IMR-90 (cell line): ENCODE measurements at regions not wholly inside any gene's neighbourhood (a gene's known extent, or its start where the extent isn't known, plus 50 kb on each side); places are given as distances from the start of the nearest gene placed in this dataset.

ENCODE experiments used
- ATAC-seq: fragments of 200-7000 bp; cut with Tn5 transposase; 2 replicates; pipeline ENCODE4 v1.9.1; 2020; ENCODE audit warnings: low read depth, mild to moderate bottlenecking, moderate library complexity
- BruUV-seq: library from RNA; stranded (reverse); fragments of 400-500 nt; replicated peaks from 2 replicates; lab custom pipeline; 2021; lab: Mats Ljungman, UMichigan
- CTCF ChIA-PET: fragments of 300-600 bp; formaldehyde crosslinking; extraction: SDS; loops from one replicate; lab custom pipeline; 2021; ENCODE audit warnings: antibody characterized with exemption; lab: Yijun Ruan, JAX
- POLR2A ChIA-PET: fragments of 300-600 bp; sonication (Branson Sonifier 250); formaldehyde crosslinking; loops from one replicate; lab custom pipeline; 2022; ENCODE audit warnings: antibody characterized with exemption; ENCODE audit not compliant: unreplicated experiment; lab: Charles Lee
- DNase-seq: peaks from one replicate; pipeline ENCODE4 v3.0.0; 2013
- H2AFZ ChIP-seq: replicated peaks from 2 replicates; pipeline ENCODE3; 2013; ENCODE audit warnings: low read length, mild to moderate bottlenecking; ENCODE audit not compliant: poor library complexity
- H2AK5ac ChIP-seq: 2 replicates; pipeline ENCODE4 v1.6.1; 2013; ENCODE audit warnings: low read depth, low read length, inconsistent platforms
- H2AK9ac ChIP-seq: replicated peaks from 2 replicates; pipeline ENCODE3; 2013; ENCODE audit warnings: mild to moderate bottlenecking, low read depth, low read length, moderate library complexity; ENCODE audit not compliant: poor library complexity
- H2BK120ac ChIP-seq: 2 replicates; pipeline ENCODE4 v1.6.1; 2013; ENCODE audit warnings: low read depth, low read length, inconsistent platforms
- H2BK15ac ChIP-seq: 3 replicates; pipeline ENCODE4 v1.6.1; 2013; ENCODE audit warnings: low read depth, low read length, inconsistent platforms
- H2BK20ac ChIP-seq: 2 replicates; pipeline ENCODE4 v1.6.1; 2013; ENCODE audit warnings: low read depth, mild to moderate bottlenecking, inconsistent platforms, low read length, moderate library complexity
- H2BK5ac ChIP-seq: 2 replicates; pipeline ENCODE4 v1.6.1; 2013; ENCODE audit warnings: mild to moderate bottlenecking, low read depth, low read length, inconsistent platforms; ENCODE audit not compliant: poor library complexity, severe bottlenecking
- H3K14ac ChIP-seq: replicated peaks from 2 replicates; pipeline ENCODE4 v1.6.1; 2013; ENCODE audit warnings: low read depth, low read length, inconsistent platforms
- H3K18ac ChIP-seq: 2 replicates; pipeline ENCODE4 v1.6.1; 2013; ENCODE audit warnings: low read depth, low read length, control low read depth
- H3K23ac ChIP-seq: 2 replicates; pipeline ENCODE4 v1.6.1; 2013; ENCODE audit warnings: low read depth, low read length, inconsistent platforms
- H3K27ac ChIP-seq: 2 replicates; pipeline ENCODE4 v1.5.1; 2013; ENCODE audit warnings: mild to moderate bottlenecking, control low read depth, low read length; ENCODE audit not compliant: insufficient read depth
- H3K27me3 ChIP-seq: 2 replicates; pipeline ENCODE4 v1.6.1; 2013; ENCODE audit warnings: low read length; ENCODE audit not compliant: control insufficient read depth, insufficient read depth
- H3K36me3 ChIP-seq: 2 replicates; pipeline ENCODE4 v1.6.1; 2013; ENCODE audit warnings: low read length, mixed read lengths; ENCODE audit not compliant: control insufficient read depth, insufficient read depth
- H3K4ac ChIP-seq: 2 replicates; pipeline ENCODE4 v1.6.1; 2013; ENCODE audit warnings: low read depth, low read length, inconsistent platforms
- H3K4me1 ChIP-seq: 2 replicates; pipeline ENCODE4 v1.6.1; 2013; ENCODE audit warnings: low read length, mixed read lengths; ENCODE audit not compliant: control insufficient read depth, insufficient read depth
- H3K4me2 ChIP-seq: 2 replicates; pipeline ENCODE4 v1.6.1; 2013; ENCODE audit warnings: low read depth, mild to moderate bottlenecking, control low read depth, low read length, moderate library complexity
- H3K4me3 ChIP-seq: 2 replicates; pipeline ENCODE4 v1.5.1; 2013; ENCODE audit warnings: low read depth, mild to moderate bottlenecking, control low read depth, low read length, moderate library complexity; ENCODE audit not compliant: insufficient read depth
- H3K56ac ChIP-seq: 2 replicates; pipeline ENCODE4 v1.6.1; 2013; ENCODE audit warnings: low read length, inconsistent platforms; ENCODE audit not compliant: insufficient read depth; ENCODE audit errors: extremely low read depth
- H3K79me1 ChIP-seq, 2 experiments: 2 replicates each; pipeline ENCODE4 v1.6.1; 2013; ENCODE audit warnings: low read length in 2 of 2, inconsistent platforms in 1 of 2, low read depth in 1 of 2
- H3K9ac ChIP-seq: 2 replicates; pipeline ENCODE4 v1.6.1; 2013; ENCODE audit warnings: low read depth, low read length, control low read depth
- H3K9me1 ChIP-seq: 2 replicates; pipeline ENCODE4 v1.6.1; 2013; ENCODE audit warnings: low read length, inconsistent platforms; ENCODE audit not compliant: insufficient read depth
- H3K9me3 ChIP-seq: 2 replicates; pipeline ENCODE4 v1.6.1; 2013; ENCODE audit warnings: low read length; ENCODE audit not compliant: control insufficient read depth, insufficient read depth
- H4K20me1 ChIP-seq: 2 replicates; pipeline ENCODE4 v1.6.1; 2013; ENCODE audit warnings: low read length, inconsistent platforms; ENCODE audit not compliant: insufficient read depth
- H4K5ac ChIP-seq: 2 replicates; pipeline ENCODE4 v1.6.1; 2013; ENCODE audit warnings: mild to moderate bottlenecking, low read depth, low read length, control low read depth
- H4K8ac ChIP-seq, 2 experiments: 2 replicates each; pipeline ENCODE4 v1.6.1; 2013; ENCODE audit warnings: low read depth in 2 of 2, low read length in 2 of 2, control low read depth in 1 of 2, inconsistent platforms in 1 of 2
- H4K91ac ChIP-seq: 2 replicates; pipeline ENCODE4 v1.6.1; 2013; ENCODE audit warnings: low read depth, low read length, inconsistent platforms; ENCODE audit not compliant: insufficient read depth
- CTCF ChIP-seq: conservative IDR thresholded peaks from 2 replicates; pipeline ENCODE4 v1.5.1; 2012; ENCODE audit warnings: mild to moderate bottlenecking, low read depth, low read length, improper control_type of control experiment
- dilution Hi-C: fragments of 300-500 bp; cut with HindIII; formaldehyde crosslinking; loops from one replicate; pipeline ENCODE4 v1.14.3; 2018; ENCODE audit warnings: low sequenced_read_pairs; ENCODE audit not compliant: unreplicated experiment
- in situ Hi-C: fragments of 300-500 bp; cut with MboI; formaldehyde crosslinking; loops from 3 replicates; pipeline ENCODE4 v1.14.3; 2019; ENCODE audit warnings: low sequenced_read_pairs, inconsistent platforms, mixed read lengths
- intact Hi-C: fragments of 100-400 bp; cut with micrococcal nuclease; formaldehyde crosslinking; loops from 2 replicates; pipeline ENCODE4 v1.10.0; 2022

- Histone ChIP-seq H3K9ac (no peak overlapping the region), H3K18ac (no peak overlapping the region), H2BK5ac (no peak overlapping the region), H2BK20ac (no peak overlapping the region), H3K4me2 (no peak overlapping the region), H3K56ac (no peak overlapping the region), H3K27me3 (no peaks in the 10 kb centered on the region), H4K8ac (no peak overlapping the region), H3K36me3 (no peaks in the 10 kb centered on the region), H3K79me1 (no peaks in the 10 kb centered on the region), H2AFZ (no peak overlapping the region), H4K91ac (no peak overlapping the region), H3K14ac (no peak overlapping the region), H2AK5ac (no peak overlapping the region), H2AK9ac (no peak overlapping the region), H3K4me1 (no peaks in the 10 kb centered on the region), H3K27ac (no peak overlapping the region), H4K20me1 (no peaks in the 10 kb centered on the region), H2BK15ac (no peak overlapping the region), H3K9me3 (peaks cover 2% of the 10 kb centered on the region), H2BK120ac (no peak overlapping the region), H4K5ac (no peak overlapping the region), H3K9me1 (no peaks in the 10 kb centered on the region), H3K4ac (no peak overlapping the region), H3K23ac (no peak overlapping the region), H3K4me3 (no peak overlapping the region)
- dilution Hi-C loops (no loop called here), intact Hi-C loops (no loop called here), in situ Hi-C loops (no loop called here)
- no peak for ATAC-seq
- ChIA-PET CTCF (no interaction called here), POLR2A (no interaction called here)
- no peak for TF ChIP-seq CTCF
- BruUV-seq: no TSS peak
- DNase-seq: no peak
These were observed 169.1 kb downstream of the CSNK1G3 start for GRCh38 chr5:123681061-123681460.
